Peyer's patch (tissue), 4 donors: ENCODE measurements at regions not wholly inside any gene's neighbourhood (a gene's known extent, or its start where the extent isn't known, plus 50 kb on each side); places are given as distances from the start of the nearest gene placed in this dataset.

ENCODE experiments used
- CTCF ChIP-seq, 6 experiments: fragments of 450-650 bp in 4 of 6; fragments of 200-600 bp in 2 of 6; sonication (generic) in 1 of 6; IDR thresholded peaks; one replicate each; pipeline ENCODE4 v1.5.1; 2017 to 2019; ENCODE audit warnings: antibody characterized with exemption in 6 of 6, mild to moderate bottlenecking in 3 of 6, moderate library complexity in 1 of 6
- POLR2A ChIP-seq, 2 donors: fragments of 450-650 bp; IDR thresholded peaks; one replicate each; pipeline ENCODE4 v1.5.1; 2017; ENCODE audit warnings: antibody characterized with exemption in 2 of 2, mild to moderate bottlenecking in 2 of 2, moderate library complexity in 2 of 2

DNA sequence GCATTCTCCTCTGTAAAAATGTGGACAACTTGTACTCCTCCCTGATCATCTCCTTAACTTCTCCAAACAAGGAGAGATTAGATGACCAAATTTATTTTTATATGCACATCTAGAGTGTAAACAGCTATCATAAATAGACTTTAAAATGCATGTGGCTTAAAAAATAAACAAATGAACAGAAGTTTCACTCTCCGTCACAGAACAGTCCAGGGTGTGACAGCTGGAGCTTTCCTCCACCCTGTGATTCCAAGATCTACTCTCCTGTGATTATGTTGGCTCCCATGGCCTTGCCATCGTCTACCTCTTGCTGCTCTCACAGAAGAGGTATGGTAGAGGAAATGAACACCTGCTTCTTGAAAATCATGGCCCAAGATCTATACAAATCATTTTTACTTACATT, 560.2 kb downstream of the TOX3 start:
- TF ChIP-seq POLR2A (IDR thresholded peaks at IDR 0.05) (no peak), CTCF (IDR thresholded peaks at IDR 0.05) (no peak)
